GM23248 (cell line): ENCODE measurements at regions not wholly inside any gene's neighbourhood (a gene's known extent, or its start where the extent isn't known, plus 50 kb on each side); places are given as distances from the start of the nearest gene placed in this dataset.

ENCODE experiments used
- EZH2 ChIP-seq: fragments of 200-600 bp; sonication (generic); IDR thresholded peaks from 2 replicates; pipeline ENCODE4 v1.6.1; 2018; ENCODE audit warnings: antibody characterized with exemption, mild to moderate bottlenecking; ENCODE audit not compliant: insufficient read depth, poor library complexity, severe bottlenecking
- EZH2phosphoT487 ChIP-seq: fragments of 200-600 bp; sonication (generic); IDR thresholded peaks from 2 replicates; pipeline ENCODE4 v1.6.1; 2018; ENCODE audit warnings: antibody characterized with exemption, moderate library complexity, mild to moderate bottlenecking, low read depth; ENCODE audit not compliant: insufficient read depth

- no peak for TF ChIP-seq EZH2
- TF ChIP-seq EZH2phosphoT487, result no peak
Measured at GRCh38 chr3:152613851-152614250, 221.1 kb upstream of the P2RY1 start.
